ENCODE measurements at regions not wholly inside any gene's neighbourhood (a gene's known extent, or its start where the extent isn't known, plus 50 kb on each side); places are given as distances from the start of the nearest gene placed in this dataset.
"Not testable (repeated sequence)": the region's sequence is repeated elsewhere in the genome, so short reads cannot be mapped to it uniquely, and the experiment has no call there.

- DNase-seq (ENCODE audit: low spot score): no peak
These were observed 153.5 kb upstream of the STMND1 start for GRCh38 chr6:16948396-16948795.

GRCh38 chr6:16947375-16948015, 154.4 kb upstream of the STMND1 start:
- no peak for DNase-seq (ENCODE audit: low spot score)

- DNase-seq (ENCODE audit: low spot score): no peak
These were observed 157.3 kb upstream of the STMND1 start for GRCh38 chr6:16944596-16944995.

GRCh38 chr6:16939839-16940238, 162.0 kb upstream of the STMND1 start:
- no peak for DNase-seq (ENCODE audit: low spot score)

- DNase-seq (ENCODE audit: low spot score): no peak
These were observed 162.5 kb upstream of the STMND1 start for GRCh38 chr6:16939351-16939750.

GRCh38 chr6:16936893-16937292, 165.0 kb upstream of the STMND1 start:
- no peak for DNase-seq (ENCODE audit: low spot score)

GRCh38 chr6:16933961-16934360, 167.9 kb upstream of the STMND1 start:
- DNase-seq (ENCODE audit: low spot score): no peak

- no peak for DNase-seq (ENCODE audit: low spot score)
These were observed 168.3 kb upstream of the STMND1 start for GRCh38 chr6:16933532-16933931.

GRCh38 chr6:16932920-16933319, 168.9 kb upstream of the STMND1 start:
- no peak for DNase-seq (ENCODE audit: low spot score)

GRCh38 chr6:16931079-16931478, 169.8 kb upstream of the ATXN1 start:
- DNase-seq (ENCODE audit: low spot score): not testable (repeated sequence)

GRCh38 chr6:16930432-16930831, 169.2 kb upstream of the ATXN1 start:
- DNase-seq (ENCODE audit: low spot score): no peak

- no peak for DNase-seq (ENCODE audit: low spot score)
These were observed 168.5 kb upstream of the ATXN1 start for GRCh38 chr6:16929809-16930208.

GRCh38 chr6:16928387-16928786, 167.1 kb upstream of the ATXN1 start:
- DNase-seq (ENCODE audit: low spot score): no peak

GRCh38 chr6:16927205-16927604, 165.9 kb upstream of the ATXN1 start:
- DNase-seq (ENCODE audit: low spot score): no peak

GRCh38 chr6:16925461-16925860, 164.2 kb upstream of the ATXN1 start:
- no peak for DNase-seq (ENCODE audit: low spot score)

- DNase-seq (ENCODE audit: low spot score): no peak
These were observed 161.0 kb upstream of the ATXN1 start for GRCh38 chr6:16922282-16922681.

GRCh38 chr6:16921399-16922110, 160.3 kb upstream of the ATXN1 start:
- no peak for DNase-seq (ENCODE audit: low spot score)

- DNase-seq (ENCODE audit: low spot score): no peak
These were observed 157.3 kb upstream of the ATXN1 start for GRCh38 chr6:16918586-16918985.

GRCh38 chr6:16914184-16914583, 152.9 kb upstream of the ATXN1 start:
- no peak for DNase-seq (ENCODE audit: low spot score)

- DNase-seq (ENCODE audit: low spot score): no peak
These were observed 151.5 kb upstream of the ATXN1 start for GRCh38 chr6:16912756-16913155.

GRCh38 chr6:16911088-16911487, 149.8 kb upstream of the ATXN1 start:
- DNase-seq (ENCODE audit: low spot score): no peak

- no peak for DNase-seq (ENCODE audit: low spot score)
These were observed 148.5 kb upstream of the ATXN1 start for GRCh38 chr6:16909658-16910360.

- DNase-seq (ENCODE audit: low spot score): no peak
These were observed 146.7 kb upstream of the ATXN1 start for GRCh38 chr6:16907991-16908390.
